Gastrocnemius medialis (tissue), 4 donors: ENCODE measurements at regions not wholly inside any gene's neighbourhood (a gene's known extent, or its start where the extent isn't known, plus 50 kb on each side); places are given as distances from the start of the nearest gene placed in this dataset.

Experiments
- CTCF ChIP-seq, 5 experiments: fragments of 450-650 bp in 3 of 5; fragments of 200-600 bp in 2 of 5; sonication (generic) in 2 of 5; IDR thresholded peaks in 4 of 5; conservative IDR thresholded peaks in 1 of 5; 1 replicate in 4 of 5; 2 replicates in 1 of 5; pipeline ENCODE4 v1.5.1; 2016 to 2019; ENCODE audit warnings: antibody characterized with exemption in 5 of 5, mild to moderate bottlenecking in 3 of 5, moderate library complexity in 3 of 5
- POLR2A ChIP-seq, 2 donors: fragments of 450-650 bp; IDR thresholded peaks; one replicate each; pipeline ENCODE4 v1.6.1; 2017; ENCODE audit warnings: antibody characterized with exemption in 2 of 2, mild to moderate bottlenecking in 2 of 2, moderate library complexity in 2 of 2

GRCh38 chr9:38319496-38320173 is 72.9 kb upstream of the ALDH1B1 start:
- TF ChIP-seq POLR2A (IDR thresholded peaks at IDR 0.05): no peak
- TF ChIP-seq CTCF (IDR thresholded peaks at IDR 0.05 in 4 of 5, conservative IDR thresholded peaks at IDR 0.05 in 1 of 5): no peak
